ENCODE measurements at regions not wholly inside any gene's neighbourhood (a gene's known extent, or its start where the extent isn't known, plus 50 kb on each side); places are given as distances from the start of the nearest gene placed in this dataset.

DNA sequence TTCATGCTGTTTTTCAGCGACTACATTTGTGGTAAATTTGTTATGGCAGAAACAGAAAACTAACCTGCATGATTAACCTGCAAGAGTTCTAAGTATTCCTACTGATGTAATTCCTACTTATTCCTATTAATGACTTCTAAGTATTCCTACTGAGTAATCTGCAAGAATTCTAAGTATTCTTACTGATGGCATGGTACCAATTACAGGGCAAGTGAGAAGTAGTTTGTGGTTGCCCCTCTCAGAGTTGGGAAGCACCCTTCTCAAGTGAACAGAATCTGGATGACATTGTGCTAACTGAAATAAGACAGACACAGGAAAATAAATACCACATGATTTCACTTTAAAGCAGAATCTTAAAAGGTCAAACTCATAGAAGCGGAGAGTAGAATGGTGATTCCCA lies 100.9 kb upstream of the CPNE8 start:
- no peak for TF ChIP-seq POLR2AphosphoS5 (IDR thresholded peaks at IDR 0.05; ENCODE audit: borderline replicate concordance, low read depth, low read length)
- no peak for TF ChIP-seq FOXP2 (optimal IDR thresholded peaks at IDR 0.05; ENCODE audit: control extremely low read depth, extremely low read length, insufficient read depth)
- no peak for TF ChIP-seq EZH2 (IDR thresholded peaks at IDR 0.05)

All from SK-N-MC (cell line).